Erythroblast (primary cell): ENCODE measurements at regions not wholly inside any gene's neighbourhood (a gene's known extent, or its start where the extent isn't known, plus 50 kb on each side); places are given as distances from the start of the nearest gene placed in this dataset.

Experiments
- DNase-seq, 2 experiments: peaks; one replicate each; lab custom pipeline; 2025; lab: John Stamatoyannopoulos, UW
- GATA1 ChIP-seq: IDR thresholded peaks from 2 replicates; pipeline ENCODE4 v1.6.1; 2011; ENCODE audit warnings: low read depth, mild to moderate bottlenecking, control low read depth, low read length, moderate library complexity
- POLR2A ChIP-seq: IDR thresholded peaks from 2 replicates; pipeline ENCODE4 v1.6.1; 2011; ENCODE audit warnings: mild to moderate bottlenecking, low read length

- DNase-seq = no peak
- no peak for TF ChIP-seq GATA1
- TF ChIP-seq POLR2A = no peak
Measured at GRCh38 chr4:170652571-170652970, 562.8 kb upstream of the AADAT start.

DNA sequence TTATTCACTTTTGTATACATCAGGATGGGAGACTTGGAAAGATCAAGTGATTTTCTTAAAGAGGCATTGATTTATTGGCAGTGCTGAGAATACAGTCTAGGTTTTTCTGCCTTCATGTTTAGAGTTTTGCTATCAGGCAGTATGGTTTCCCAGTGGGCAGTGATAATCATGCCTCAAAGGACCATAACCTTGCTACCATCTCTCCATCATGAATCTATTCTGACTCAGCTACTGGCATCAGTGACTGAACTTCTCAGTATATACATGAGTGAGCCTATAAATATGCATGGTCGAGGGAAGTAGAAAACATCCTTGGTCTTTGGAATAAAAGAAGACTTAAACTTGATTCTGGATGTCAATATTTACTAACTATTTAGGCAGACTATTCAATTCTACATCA, 562.0 kb upstream of the AADAT start:
- no peak for DNase-seq
- TF ChIP-seq POLR2A (no peak), GATA1 (no peak)

GRCh38 chr4:170627418-170627817, 537.7 kb upstream of the AADAT start:
- no peak for DNase-seq

DNA sequence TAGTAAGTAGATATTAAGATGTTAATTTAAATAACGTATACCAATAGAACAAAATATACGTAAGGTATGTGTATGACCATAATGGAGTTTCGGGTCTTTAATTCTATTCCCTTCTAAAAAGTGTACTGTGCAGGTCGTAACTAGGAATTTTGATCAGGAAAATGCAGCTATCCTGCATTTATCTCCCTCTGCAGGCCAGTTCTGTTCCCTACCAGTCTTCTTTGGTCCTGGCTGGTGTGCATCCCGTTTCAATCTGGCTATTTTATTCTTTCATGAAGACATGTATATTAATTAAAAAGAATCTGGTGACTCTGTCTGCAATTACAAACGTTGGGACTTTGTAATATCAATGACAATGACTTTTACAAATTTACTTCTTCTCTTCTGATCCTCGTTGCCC, 534.1 kb upstream of the AADAT start:
- DNase-seq = no peak
- no peak for TF ChIP-seq POLR2A
- TF ChIP-seq GATA1 = no peak

More at GRCh38 chr4:170627418-170627817, 537.7 kb upstream of the AADAT start:
- no peak for TF ChIP-seq GATA1
- TF ChIP-seq POLR2A = no peak

GRCh38 chr4:170610434-170610833, 520.7 kb upstream of the AADAT start:
- no peak for TF ChIP-seq POLR2A
- no peak for TF ChIP-seq GATA1
- DNase-seq = no peak

DNA sequence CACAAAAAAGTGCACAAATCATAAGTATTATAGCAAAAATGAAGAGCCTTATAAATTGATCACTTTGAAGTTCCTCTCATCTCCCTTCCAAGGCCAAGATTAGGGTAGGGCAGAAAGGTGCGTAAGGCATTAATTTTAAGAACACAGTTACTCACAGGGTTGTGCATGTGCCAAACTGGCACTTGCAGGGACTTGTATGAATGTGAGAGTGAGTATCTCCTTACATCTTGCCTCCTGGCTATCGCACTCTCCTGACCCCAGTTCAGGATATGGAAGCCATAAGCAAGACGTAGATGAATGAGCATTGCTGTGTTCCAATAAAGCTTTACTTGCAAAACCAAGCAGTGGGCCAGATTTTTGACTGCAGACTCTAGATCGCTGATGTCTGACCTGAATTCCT, 510.1 kb upstream of the AADAT start:
- TF ChIP-seq POLR2A (no peak), GATA1 (no peak)
- no peak for DNase-seq

- no peak for DNase-seq
- no peak for TF ChIP-seq POLR2A
- no peak for TF ChIP-seq GATA1
Measured at GRCh38 chr4:170591076-170591475, 501.3 kb upstream of the AADAT start.

GRCh38 chr4:170589597-170590191, 499.9 kb upstream of the AADAT start:
- DNase-seq = peak; percentile 12 to 22
- TF ChIP-seq GATA1 (no peak), POLR2A (no peak)

- DNase-seq = no peak
- TF ChIP-seq POLR2A (no peak), GATA1 (no peak)
Measured at GRCh38 chr4:170581969-170582368, 492.2 kb upstream of the AADAT start.

DNA sequence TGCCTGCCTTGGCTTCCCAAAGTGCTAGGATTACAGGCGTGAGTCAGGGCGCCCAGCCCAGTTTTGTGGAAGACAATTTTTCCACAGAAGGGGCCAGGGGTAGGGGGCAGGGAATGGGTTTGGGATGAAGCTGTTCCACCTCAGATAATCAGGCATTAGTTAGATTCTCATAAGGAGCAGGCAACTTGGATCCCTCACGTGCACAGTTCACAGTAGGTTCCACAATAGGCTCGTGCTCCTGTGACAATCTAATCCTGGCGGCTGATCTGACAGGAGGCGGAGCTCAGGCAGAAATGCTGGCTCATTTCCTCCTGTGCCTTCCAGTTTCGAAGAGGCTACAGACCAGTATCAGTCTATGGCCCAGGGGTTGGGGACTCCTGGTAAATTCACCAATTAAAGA, 491.6 kb upstream of the AADAT start:
- DNase-seq = no peak
- TF ChIP-seq POLR2A (no peak), GATA1 (no peak)

- no peak for TF ChIP-seq POLR2A
- no peak for DNase-seq
Measured at GRCh38 chr4:170580651-170581050, 490.9 kb upstream of the AADAT start.

DNA sequence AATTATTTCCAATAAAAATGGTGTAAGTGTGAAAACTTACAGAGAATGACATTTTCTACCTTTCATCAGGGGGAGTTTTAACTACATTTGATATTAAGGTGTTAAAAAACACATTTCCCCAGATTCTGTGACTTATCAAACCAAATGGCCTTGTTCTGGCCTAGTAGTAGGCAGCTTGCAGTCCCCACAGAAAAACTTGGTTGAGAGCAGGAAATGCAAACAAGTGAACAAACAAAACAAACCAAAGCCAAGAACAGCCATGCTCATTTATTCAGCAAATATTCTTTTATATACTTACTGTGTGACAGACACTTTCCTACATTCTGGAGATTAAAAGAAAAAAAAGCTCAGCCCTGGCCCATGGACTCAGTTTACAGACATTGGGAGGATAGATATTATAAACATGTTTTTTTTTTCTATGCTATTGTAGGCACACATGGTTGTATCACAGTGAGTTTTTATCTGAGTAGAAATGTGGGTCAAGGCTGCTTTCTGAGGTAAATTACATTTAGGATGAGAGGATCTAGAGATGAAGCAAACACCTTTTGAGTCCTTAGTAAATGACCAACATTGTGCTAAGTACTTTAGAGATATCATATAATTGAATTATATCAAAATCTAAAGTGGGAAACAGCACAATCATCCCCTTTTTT, 449.2 kb upstream of the AADAT start:
- no peak for DNase-seq
- TF ChIP-seq POLR2A (no peak), GATA1 (no peak)

GRCh38 chr4:170529748-170530722, 440.3 kb upstream of the AADAT start:
- DNase-seq = no peak
- TF ChIP-seq GATA1 (no peak), POLR2A (no peak)

GRCh38 chr4:170526471-170526870, 436.7 kb upstream of the AADAT start:
- TF ChIP-seq GATA1 (no peak), POLR2A (no peak)
- DNase-seq = no peak
